Body of pancreas (tissue), 4 donors: ENCODE measurements at regions not wholly inside any gene's neighbourhood (a gene's known extent, or its start where the extent isn't known, plus 50 kb on each side); places are given as distances from the start of the nearest gene placed in this dataset.

ENCODE experiments used
- ATAC-seq: fragments of 150-250 bp; one replicate; pipeline ENCODE4 v1.9.1; 2016
- DNase-seq, 4 donors: peaks; one replicate each; pipeline ENCODE4 v3.0.0-alpha.2; 2019
- H3K27ac ChIP-seq, 4 donors: fragments of 200-600 bp; sonication (generic); 1 replicate in 3 of 4; 2 replicates in 1 of 4; pipeline versions ENCODE4 v1.5.1 to v1.6.1; 2016 to 2019; ENCODE audit warnings: mild to moderate bottlenecking in 1 of 4, mixed read lengths in 1 of 4, moderate library complexity in 1 of 4
- H3K27me3 ChIP-seq, 2 donors: fragments of 200-600 bp; sonication (generic); one replicate each; pipeline ENCODE4 v1.6.0; 2016; ENCODE audit warnings: mild to moderate bottlenecking in 1 of 2
- H3K36me3 ChIP-seq, 2 donors: fragments of 200-600 bp; sonication (generic); replicated peaks in 1 of 2; 2 replicates each; pipeline ENCODE4 v1.5.1; 2016; ENCODE audit warnings: low read depth in 2 of 2; ENCODE audit not compliant: insufficient read depth in 1 of 2
- H3K4me1 ChIP-seq: fragments of 200-600 bp; sonication (generic); one replicate; pipeline ENCODE4 v1.6.0; 2016
- H3K4me3 ChIP-seq, 2 donors: fragments of 200-600 bp; sonication (generic); 1 replicate in 1 of 2; 2 replicates in 1 of 2; pipeline ENCODE4 v1.5.1; 2016 to 2019
- H3K9me3 ChIP-seq, 3 donors: fragments of 200-600 bp; sonication (generic); 1 replicate in 2 of 3; 2 replicates in 1 of 3; pipeline ENCODE4 v1.5.1; 2016
- POLR2A ChIP-seq, 3 donors: fragments of 450-650 bp; IDR thresholded peaks; one replicate each; pipeline ENCODE4 v1.6.1; 2016; ENCODE audit warnings: antibody characterized with exemption in 3 of 3, mild to moderate bottlenecking in 2 of 3
- WGBS, 2 donors: methylation state at CpG; one replicate each; pipeline ENCODE4 v1.1.5; 2017; 5-methylcytosine and 5-hydroxymethylcytosine counted together
- intact Hi-C: fragments of 100-400 bp; cut with DNase I; formaldehyde crosslinking; loops from one replicate; pipeline ENCODE4 v1.15.1; 2023
- TF ChIP-seq, protein P1 (sequence below), 7 experiments: fragments of 450-650 bp in 4 of 7; fragments of 200-600 bp in 3 of 7; sonication (generic) in 3 of 7; IDR thresholded peaks; one replicate each; pipeline ENCODE4 v1.5.1; 2016 to 2019; ENCODE audit warnings: antibody characterized with exemption in 7 of 7

- no peaks in the 10 kb centered on the region for H3K36me3 ChIP-seq
- ATAC-seq (no peak), DNase-seq (no peak)
- intact Hi-C loops = no loop called here
- no peaks in the 10 kb centered on the region for H3K9me3 ChIP-seq
- no peak for TF ChIP-seq POLR2A (IDR thresholded peaks at IDR 0.05)
- TF ChIP-seq, protein P1, sequence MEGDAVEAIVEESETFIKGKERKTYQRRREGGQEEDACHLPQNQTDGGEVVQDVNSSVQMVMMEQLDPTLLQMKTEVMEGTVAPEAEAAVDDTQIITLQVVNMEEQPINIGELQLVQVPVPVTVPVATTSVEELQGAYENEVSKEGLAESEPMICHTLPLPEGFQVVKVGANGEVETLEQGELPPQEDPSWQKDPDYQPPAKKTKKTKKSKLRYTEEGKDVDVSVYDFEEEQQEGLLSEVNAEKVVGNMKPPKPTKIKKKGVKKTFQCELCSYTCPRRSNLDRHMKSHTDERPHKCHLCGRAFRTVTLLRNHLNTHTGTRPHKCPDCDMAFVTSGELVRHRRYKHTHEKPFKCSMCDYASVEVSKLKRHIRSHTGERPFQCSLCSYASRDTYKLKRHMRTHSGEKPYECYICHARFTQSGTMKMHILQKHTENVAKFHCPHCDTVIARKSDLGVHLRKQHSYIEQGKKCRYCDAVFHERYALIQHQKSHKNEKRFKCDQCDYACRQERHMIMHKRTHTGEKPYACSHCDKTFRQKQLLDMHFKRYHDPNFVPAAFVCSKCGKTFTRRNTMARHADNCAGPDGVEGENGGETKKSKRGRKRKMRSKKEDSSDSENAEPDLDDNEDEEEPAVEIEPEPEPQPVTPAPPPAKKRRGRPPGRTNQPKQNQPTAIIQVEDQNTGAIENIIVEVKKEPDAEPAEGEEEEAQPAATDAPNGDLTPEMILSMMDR (IDR thresholded peaks at IDR 0.05) = no peak
- 81 to 83% methylated on average over 2 of the region's 2 CpGs for WGBS, 2 donors
- H3K27me3 ChIP-seq = no peaks in the 10 kb centered on the region
- no peak overlapping the region for H3K4me3 ChIP-seq
- no peaks in the 10 kb centered on the region for H3K4me1 ChIP-seq
- H3K27ac ChIP-seq = no peak overlapping the region
Observed at GRCh38 chrX:116823677-116824076, 360.9 kb upstream of the CT83 start.

DNA sequence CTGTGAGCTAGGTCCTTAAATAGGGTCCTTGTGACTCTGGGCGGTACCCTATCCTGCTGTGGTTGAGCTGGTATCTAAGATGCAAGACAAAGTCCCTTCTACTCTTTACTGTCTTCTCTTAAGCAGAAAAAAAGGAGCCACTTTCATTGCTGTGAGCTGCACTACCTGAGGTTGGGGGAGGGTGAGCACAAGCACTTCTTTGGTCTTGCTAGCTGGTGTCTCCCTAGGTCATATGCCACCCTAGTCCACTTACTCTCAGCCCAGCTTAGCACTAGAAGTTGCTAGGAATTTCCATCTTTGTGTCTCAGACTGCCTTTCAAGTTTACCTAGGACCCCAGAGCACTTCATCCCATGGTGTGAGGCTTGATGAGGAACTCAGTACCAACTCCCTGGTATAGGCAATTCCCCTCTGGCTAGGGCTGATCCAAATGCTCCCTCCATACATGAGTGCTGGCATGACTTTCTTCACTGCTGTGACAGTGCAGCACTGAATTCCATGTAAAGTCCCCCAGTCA, 343.6 kb upstream of the CT83 start:
- WGBS, 2 donors = 75 to 100% methylated on average over 1 of the region's 1 CpG
- intact Hi-C loops = no loop called here
- H3K4me3 ChIP-seq = no peak overlapping the region

GRCh38 chrX:116801943-116802342, 339.2 kb upstream of the CT83 start:
- H3K27ac ChIP-seq = no peak overlapping the region
- no peaks in the 10 kb centered on the region for H3K9me3 ChIP-seq
- intact Hi-C loops = no loop called here
- no peak overlapping the region for H3K4me3 ChIP-seq
- no peaks in the 10 kb centered on the region for H3K36me3 ChIP-seq
- ATAC-seq = no peak
- DNase-seq = no peak
- no peaks in the 10 kb centered on the region for H3K4me1 ChIP-seq
- TF ChIP-seq, protein P1 (IDR thresholded peaks at IDR 0.05) = no peak
- no peak for TF ChIP-seq POLR2A (IDR thresholded peaks at IDR 0.05)
- H3K27me3 ChIP-seq = no peaks in the 10 kb centered on the region

More for the DNA sequence above, 343.6 kb upstream of the CT83 start:
- no peaks in the 10 kb centered on the region for H3K4me1 ChIP-seq
- TF ChIP-seq, protein P1 (IDR thresholded peaks at IDR 0.05) = no peak
- H3K27me3 ChIP-seq = no peaks in the 10 kb centered on the region
- DNase-seq (no peak), ATAC-seq (no peak)
- H3K9me3 ChIP-seq = no peaks in the 10 kb centered on the region
- no peak overlapping the region for H3K27ac ChIP-seq
- no peaks in the 10 kb centered on the region for H3K36me3 ChIP-seq

GRCh38 chrX:116781926-116782325, 319.1 kb upstream of the CT83 start:
- no peaks in the 10 kb centered on the region for H3K4me1 ChIP-seq
- no peak overlapping the region for H3K4me3 ChIP-seq
- H3K36me3 ChIP-seq = no peaks in the 10 kb centered on the region
- H3K27ac ChIP-seq = no peak overlapping the region
- no peaks in the 10 kb centered on the region for H3K27me3 ChIP-seq
- 44 to 59% methylated on average over 4 of the region's 4 CpGs for WGBS, 2 donors
- no peak for TF ChIP-seq POLR2A (IDR thresholded peaks at IDR 0.05)
- TF ChIP-seq, protein P1 (IDR thresholded peaks at IDR 0.05) = no peak
- ATAC-seq (no peak), DNase-seq (peak in 2 of 4 donors; percentile 4 to 7)
- intact Hi-C loops = no loop called here
- no peaks in the 10 kb centered on the region for H3K9me3 ChIP-seq

- H3K36me3 ChIP-seq = no peaks in the 10 kb centered on the region
- TF ChIP-seq, protein P1 (IDR thresholded peaks at IDR 0.05) = no peak
- TF ChIP-seq POLR2A (IDR thresholded peaks at IDR 0.05) = no peak
- ATAC-seq (no peak), DNase-seq (no peak)
- no peak overlapping the region for H3K4me3 ChIP-seq
- no peaks in the 10 kb centered on the region for H3K9me3 ChIP-seq
- H3K4me1 ChIP-seq = no peaks in the 10 kb centered on the region
- intact Hi-C loops = no loop called here
- no peak overlapping the region for H3K27ac ChIP-seq
- H3K27me3 ChIP-seq = no peaks in the 10 kb centered on the region
Observed at GRCh38 chrX:116757491-116757890, 294.7 kb upstream of the CT83 start.
